Hypothalamus (tissue), 51 donors: ENCODE measurements at regions not wholly inside any gene's neighbourhood (a gene's known extent, or its start where the extent isn't known, plus 50 kb on each side); places are given as distances from the start of the nearest gene placed in this dataset.

Experiments used
- DNase-seq, 51 donors: peaks; one replicate each; lab custom pipeline; 2025; lab: John Stamatoyannopoulos, UW

GRCh38 chr15:70227147-70227546 is 129.4 kb upstream of the TLE3 start:
- no peak for DNase-seq

GRCh38 chr15:70226337-70226980 is 128.7 kb upstream of the TLE3 start:
- DNase-seq: no peak

GRCh38 chr15:70225416-70225815 is 127.7 kb upstream of the TLE3 start:
- no peak for DNase-seq

GRCh38 chr15:70222606-70223005 is 124.9 kb upstream of the TLE3 start:
- no peak for DNase-seq

- no peak for DNase-seq
Measured at GRCh38 chr15:70220490-70221096, 122.9 kb upstream of the TLE3 start.

GRCh38 chr15:70219966-70220365 is 122.2 kb upstream of the TLE3 start:
- no peak for DNase-seq

- peak in 19 of 51 donors; percentile 3 to 55 (median 18) for DNase-seq
Measured at GRCh38 chr15:70219256-70219895, 121.7 kb upstream of the TLE3 start.

GRCh38 chr15:70217226-70218160 is 119.8 kb upstream of the TLE3 start:
- DNase-seq: no peak

- DNase-seq: no peak
Measured at GRCh38 chr15:70215951-70216350, 118.2 kb upstream of the TLE3 start.

- DNase-seq: no peak
Measured at GRCh38 chr15:70214941-70215635, 117.4 kb upstream of the TLE3 start.

- no peak for DNase-seq
Measured at GRCh38 chr15:70214276-70214675, 116.6 kb upstream of the TLE3 start.

- no peak for DNase-seq
Measured at GRCh38 chr15:70213794-70214193, 116.1 kb upstream of the TLE3 start.

- no peak for DNase-seq
Measured at GRCh38 chr15:70212963-70213315, 115.2 kb upstream of the TLE3 start.

- peak in 1 of 51 donors; percentile 9 for DNase-seq
Measured at GRCh38 chr15:70212286-70212962, 114.7 kb upstream of the TLE3 start.

- DNase-seq: no peak
Measured at GRCh38 chr15:70210528-70210927, 112.8 kb upstream of the TLE3 start.

- no peak for DNase-seq
Measured at GRCh38 chr15:70210076-70210475, 112.4 kb upstream of the TLE3 start.

GRCh38 chr15:70209499-70209898 is 111.8 kb upstream of the TLE3 start:
- DNase-seq: no peak

GRCh38 chr15:70208332-70208731 is 110.6 kb upstream of the TLE3 start:
- no peak for DNase-seq

GRCh38 chr15:70206668-70207067 is 109.0 kb upstream of the TLE3 start:
- DNase-seq: no peak

- DNase-seq: no peak
Measured at GRCh38 chr15:70204652-70205051, 106.9 kb upstream of the TLE3 start.
